Central memory CD8-positive, alpha-beta T cell (primary cell): ENCODE measurements at regions not wholly inside any gene's neighbourhood (a gene's known extent, or its start where the extent isn't known, plus 50 kb on each side); places are given as distances from the start of the nearest gene placed in this dataset.
A peak's percentile ranks its signal among the peaks of the same experiment; 100 is the strongest.
"Not testable (repeated sequence)": the region's sequence is repeated elsewhere in the genome, so short reads cannot be mapped to it uniquely, and the experiment has no call there.

Experiments used
- ATAC-seq: fragments of 150-1000 bp; cut with Tn5 transposase; replicated peaks from 2 replicates; pipeline ENCODE4 v1.10.0; 2022; ENCODE audit warnings: mild to moderate bottlenecking, moderate FRiP score, moderate number of reproducible peaks; ENCODE audit not compliant: poor library complexity, severe bottlenecking; ENCODE audit errors: extremely low read depth
- DNase-seq, 2 donors: peaks; one replicate each; pipeline ENCODE4 v3.0.0; 2021; ENCODE audit warnings: low spot score in 2 of 2
- H3K27ac Mint-ChIP-seq: one replicate; pipeline ENCODE4 v1.8.0; 2022; ENCODE audit warnings: low read depth, mild to moderate bottlenecking, moderate library complexity, mixed read lengths
- H3K27me3 Mint-ChIP-seq: one replicate; pipeline ENCODE4 v1.8.0; 2022; ENCODE audit warnings: mixed read lengths
- H3K36me3 Mint-ChIP-seq: one replicate; pipeline ENCODE4 v1.8.0; 2022; ENCODE audit warnings: mild to moderate bottlenecking, moderate library complexity, mixed read lengths; ENCODE audit not compliant: insufficient read depth
- H3K4me1 Mint-ChIP-seq: one replicate; pipeline ENCODE4 v1.8.0; 2022; ENCODE audit warnings: mixed read lengths
- H3K4me3 Mint-ChIP-seq: one replicate; pipeline ENCODE4 v1.8.0; 2022; ENCODE audit warnings: mild to moderate bottlenecking, moderate library complexity, mixed read lengths
- H3K9me3 Mint-ChIP-seq: one replicate; pipeline ENCODE4 v1.8.0; 2022; ENCODE audit warnings: mixed read lengths

GRCh38 chr1:184881941-184882913, 92.1 kb downstream of the NIBAN1 start:
- H3K4me3 Mint-ChIP-seq, result no peak overlapping the region
- DNase-seq, result no peak
- H3K9me3 Mint-ChIP-seq, result no peaks in the 10 kb centered on the region
- no peaks in the 10 kb centered on the region for H3K27me3 Mint-ChIP-seq
- ATAC-seq, result peak; percentile 44
- peak overlapping the region; percentile 77 for H3K27ac Mint-ChIP-seq
- H3K4me1 Mint-ChIP-seq, result peaks cover 62% of the 10 kb centered on the region
- H3K36me3 Mint-ChIP-seq, result peaks cover 26% of the 10 kb centered on the region

GRCh38 chr1:184879876-184880557, 94.3 kb downstream of the NIBAN1 start:
- ATAC-seq (no peak), DNase-seq (no peak)
- no peaks in the 10 kb centered on the region for H3K27me3 Mint-ChIP-seq
- H3K36me3 Mint-ChIP-seq, result peaks cover 26% of the 10 kb centered on the region
- H3K4me1 Mint-ChIP-seq, result peaks cover 54% of the 10 kb centered on the region
- no peak overlapping the region for H3K4me3 Mint-ChIP-seq
- H3K27ac Mint-ChIP-seq, result peak overlapping the region; percentile 7
- no peaks in the 10 kb centered on the region for H3K9me3 Mint-ChIP-seq

GRCh38 chr1:184878602-184879001, 95.7 kb downstream of the NIBAN1 start:
- H3K4me1 Mint-ChIP-seq, result peaks cover 51% of the 10 kb centered on the region
- ATAC-seq (no peak), DNase-seq (no peak)
- H3K9me3 Mint-ChIP-seq, result no peaks in the 10 kb centered on the region
- H3K4me3 Mint-ChIP-seq, result no peak overlapping the region
- peaks cover 22% of the 10 kb centered on the region for H3K36me3 Mint-ChIP-seq
- no peak overlapping the region for H3K27ac Mint-ChIP-seq
- no peaks in the 10 kb centered on the region for H3K27me3 Mint-ChIP-seq

- H3K9me3 Mint-ChIP-seq, result no peaks in the 10 kb centered on the region
- H3K27me3 Mint-ChIP-seq, result no peaks in the 10 kb centered on the region
- DNase-seq (no peak), ATAC-seq (no peak)
- no peak overlapping the region for H3K27ac Mint-ChIP-seq
- H3K4me1 Mint-ChIP-seq, result peaks cover 45% of the 10 kb centered on the region
- no peak overlapping the region for H3K4me3 Mint-ChIP-seq
- H3K36me3 Mint-ChIP-seq, result peaks cover 22% of the 10 kb centered on the region
These were observed 96.3 kb downstream of the NIBAN1 start for GRCh38 chr1:184878002-184878401.

GRCh38 chr1:184876015-184876414, 98.3 kb downstream of the NIBAN1 start:
- H3K4me3 Mint-ChIP-seq, H3K27ac Mint-ChIP-seq, H3K9me3 Mint-ChIP-seq, ATAC-seq, H3K27me3 Mint-ChIP-seq, DNase-seq: not testable (repeated sequence)
- H3K4me1 Mint-ChIP-seq, result peaks cover 28% of the 10 kb centered on the region
- H3K36me3 Mint-ChIP-seq, result peaks cover 14% of the 10 kb centered on the region

- DNase-seq (no peak), ATAC-seq (no peak)
- Mint-ChIP-seq H3K27ac (no peak overlapping the region), H3K4me3 (no peak overlapping the region), H3K27me3 (no peaks in the 10 kb centered on the region), H3K9me3 (no peaks in the 10 kb centered on the region), H3K36me3 (peaks cover 16% of the 10 kb centered on the region), H3K4me1 (peaks cover 31% of the 10 kb centered on the region)
These were observed 99.1 kb downstream of the NIBAN1 start for GRCh38 chr1:184875218-184875617.

GRCh38 chr1:184870319-184870718, 104.0 kb downstream of the NIBAN1 start:
- Mint-ChIP-seq H3K4me3 (no peak overlapping the region), H3K4me1 (peaks cover 45% of the 10 kb centered on the region), H3K27ac (peak overlapping the region; percentile 46), H3K36me3 (peaks cover 16% of the 10 kb centered on the region), H3K9me3 (peaks cover 7% of the 10 kb centered on the region), H3K27me3 (no peaks in the 10 kb centered on the region)
- DNase-seq (no peak), ATAC-seq (no peak)

- peaks cover 11% of the 10 kb centered on the region for H3K36me3 Mint-ChIP-seq
- peak overlapping the region; percentile 96 for H3K27ac Mint-ChIP-seq
- peaks cover 7% of the 10 kb centered on the region for H3K9me3 Mint-ChIP-seq
- no peaks in the 10 kb centered on the region for H3K27me3 Mint-ChIP-seq
- no peak for DNase-seq
- no peak for ATAC-seq
- H3K4me1 Mint-ChIP-seq, result peaks cover 51% of the 10 kb centered on the region
- H3K4me3 Mint-ChIP-seq, result peak overlapping the region; percentile 67
These were observed 106.2 kb downstream of the NIBAN1 start for GRCh38 chr1:184867866-184868689.

GRCh38 chr1:184866991-184867788, 107.1 kb downstream of the NIBAN1 start:
- Mint-ChIP-seq H3K4me3 (peak overlapping the region; percentile 67), H3K9me3 (peaks cover 7% of the 10 kb centered on the region), H3K27ac (peak overlapping the region; percentile 96), H3K4me1 (peaks cover 51% of the 10 kb centered on the region), H3K36me3 (peaks cover 11% of the 10 kb centered on the region), H3K27me3 (no peaks in the 10 kb centered on the region)
- DNase-seq (peak in 1 of 2 donors; percentile 69), ATAC-seq (peak; percentile 90)

GRCh38 chr1:184866586-184866985, 107.7 kb downstream of the NIBAN1 start:
- H3K9me3 Mint-ChIP-seq, result peaks cover 7% of the 10 kb centered on the region
- H3K27ac Mint-ChIP-seq, result peak overlapping the region; percentile 96
- peak overlapping the region; percentile 67 for H3K4me3 Mint-ChIP-seq
- H3K4me1 Mint-ChIP-seq, result peaks cover 57% of the 10 kb centered on the region
- DNase-seq (no peak), ATAC-seq (no peak)
- H3K36me3 Mint-ChIP-seq, result peaks cover 12% of the 10 kb centered on the region
- no peaks in the 10 kb centered on the region for H3K27me3 Mint-ChIP-seq

GRCh38 chr1:184865831-184866230, 108.5 kb downstream of the NIBAN1 start:
- H3K9me3 Mint-ChIP-seq, result peaks cover 7% of the 10 kb centered on the region
- peaks cover 59% of the 10 kb centered on the region for H3K4me1 Mint-ChIP-seq
- no peaks in the 10 kb centered on the region for H3K27me3 Mint-ChIP-seq
- peaks cover 10% of the 10 kb centered on the region for H3K36me3 Mint-ChIP-seq
- H3K27ac Mint-ChIP-seq, result peak overlapping the region; percentile 96
- DNase-seq, result no peak
- no peak overlapping the region for H3K4me3 Mint-ChIP-seq
- no peak for ATAC-seq
